ENCODE measurements at regions not wholly inside any gene's neighbourhood (a gene's known extent, or its start where the extent isn't known, plus 50 kb on each side); places are given as distances from the start of the nearest gene placed in this dataset.
"Not testable (repeated sequence)": the region's sequence is repeated elsewhere in the genome, so short reads cannot be mapped to it uniquely, and the experiment has no call there.

GRCh38 chr5:152622628-152623027 lies 217.5 kb upstream of the NMUR2 start:
- no peak for DNase-seq

DNA sequence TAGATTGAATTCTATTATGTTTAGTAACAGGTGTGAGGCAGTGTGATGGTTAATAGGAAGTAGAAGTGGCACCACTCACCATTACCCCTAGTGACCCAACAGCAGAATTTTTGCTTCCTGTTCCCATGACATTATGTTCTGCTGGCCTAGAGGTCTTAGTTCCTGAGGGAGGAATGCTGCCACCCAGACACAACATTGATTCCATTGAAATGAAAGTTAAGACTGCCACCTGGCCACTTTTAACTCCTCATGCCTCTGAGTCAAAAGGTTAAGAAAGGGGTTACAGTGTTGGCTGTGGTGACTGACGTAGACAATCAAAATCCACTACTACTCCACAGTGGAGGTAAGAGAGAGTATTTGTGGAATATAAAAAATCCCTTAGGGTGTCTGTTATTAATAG lies 218.9 kb upstream of the NMUR2 start:
- DNase-seq = no peak

DNA sequence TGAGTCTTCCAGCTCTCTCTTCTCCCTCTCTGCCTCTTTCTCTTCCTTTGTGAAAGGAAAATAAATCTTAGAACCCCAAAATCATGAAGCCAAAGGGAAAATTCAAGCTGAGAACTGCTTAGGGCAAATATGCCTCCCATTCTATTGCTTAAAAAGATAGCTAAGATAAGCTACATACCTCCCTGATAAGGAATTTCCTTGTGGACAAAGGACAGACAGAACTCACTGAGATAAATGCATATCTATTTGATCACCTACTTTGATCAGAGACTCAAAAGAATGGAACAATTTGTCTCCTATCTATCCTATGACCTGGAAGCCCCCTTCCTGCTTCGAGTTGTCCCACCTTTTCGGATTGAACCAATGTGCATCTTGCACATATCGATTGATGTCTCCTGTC lies 220.6 kb upstream of the NMUR2 start:
- DNase-seq = no peak

DNA sequence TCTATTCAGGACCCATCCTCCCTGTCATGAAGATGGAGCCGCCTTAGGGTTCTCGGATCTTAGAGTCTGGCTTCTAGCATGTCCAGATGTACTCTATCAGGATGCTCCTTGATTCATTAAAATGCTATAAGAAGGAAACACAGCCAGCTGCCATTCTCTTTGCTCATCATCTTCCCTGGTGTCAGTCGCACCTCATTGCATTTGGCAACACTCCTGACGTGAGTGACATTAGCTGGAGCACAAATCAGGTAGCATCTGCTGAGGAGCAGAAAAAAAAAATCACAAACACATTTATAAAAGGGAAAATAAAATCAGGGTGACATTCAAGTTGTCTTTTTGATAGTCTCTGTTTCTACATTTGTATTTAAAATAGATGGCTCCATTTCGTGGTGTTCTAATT lies 226.1 kb upstream of the NMUR2 start:
- DNase-seq = no peak

DNA sequence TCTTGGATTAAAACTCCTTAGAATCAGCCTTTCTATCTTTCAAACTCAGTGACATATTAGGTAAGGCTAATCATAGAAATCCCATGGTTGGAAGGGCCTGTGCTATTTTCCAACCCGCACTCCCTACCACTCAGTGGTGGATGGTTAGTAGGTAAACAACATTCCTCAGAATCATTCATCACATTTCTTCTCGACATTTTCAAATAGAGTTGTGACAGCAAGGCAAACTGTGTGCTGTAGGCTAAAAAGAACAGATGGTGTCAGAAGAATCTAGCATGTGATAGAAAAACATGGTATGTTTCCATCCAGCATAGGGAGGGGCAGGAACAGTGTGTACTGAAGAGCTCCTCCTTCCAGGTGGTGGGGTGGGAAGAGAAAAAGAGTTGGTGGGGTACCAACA lies 227.3 kb upstream of the NMUR2 start:
- DNase-seq = no peak

- no peak for DNase-seq
Measured at GRCh38 chr5:152634586-152634985, 229.5 kb upstream of the NMUR2 start.

DNA sequence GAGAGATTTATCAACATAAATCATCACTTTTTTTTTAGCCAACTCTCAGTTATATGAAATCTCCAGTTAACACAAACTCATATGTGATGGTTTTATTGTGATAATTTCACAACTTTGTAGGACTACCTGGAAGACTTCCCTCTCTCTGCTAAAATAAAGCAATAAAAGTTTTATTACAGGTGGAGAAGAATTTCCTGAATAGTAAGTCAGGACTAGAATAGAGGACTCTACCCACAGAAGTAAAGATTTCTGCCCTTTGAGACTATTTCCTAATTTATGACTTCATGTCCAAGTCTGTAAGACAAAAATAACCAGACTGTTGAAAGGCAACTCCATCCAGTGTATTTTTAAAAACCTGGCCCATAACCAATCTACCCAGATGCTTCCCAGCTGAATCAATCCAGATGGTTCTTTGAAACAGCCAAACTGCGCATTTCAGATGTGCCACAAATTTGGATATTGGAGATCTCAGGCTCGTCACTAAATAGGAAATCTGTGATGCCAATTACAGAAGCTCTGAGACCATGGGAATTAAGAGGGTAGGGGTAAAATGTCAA lies 234.0 kb upstream of the NMUR2 start:
- no peak for DNase-seq

DNA sequence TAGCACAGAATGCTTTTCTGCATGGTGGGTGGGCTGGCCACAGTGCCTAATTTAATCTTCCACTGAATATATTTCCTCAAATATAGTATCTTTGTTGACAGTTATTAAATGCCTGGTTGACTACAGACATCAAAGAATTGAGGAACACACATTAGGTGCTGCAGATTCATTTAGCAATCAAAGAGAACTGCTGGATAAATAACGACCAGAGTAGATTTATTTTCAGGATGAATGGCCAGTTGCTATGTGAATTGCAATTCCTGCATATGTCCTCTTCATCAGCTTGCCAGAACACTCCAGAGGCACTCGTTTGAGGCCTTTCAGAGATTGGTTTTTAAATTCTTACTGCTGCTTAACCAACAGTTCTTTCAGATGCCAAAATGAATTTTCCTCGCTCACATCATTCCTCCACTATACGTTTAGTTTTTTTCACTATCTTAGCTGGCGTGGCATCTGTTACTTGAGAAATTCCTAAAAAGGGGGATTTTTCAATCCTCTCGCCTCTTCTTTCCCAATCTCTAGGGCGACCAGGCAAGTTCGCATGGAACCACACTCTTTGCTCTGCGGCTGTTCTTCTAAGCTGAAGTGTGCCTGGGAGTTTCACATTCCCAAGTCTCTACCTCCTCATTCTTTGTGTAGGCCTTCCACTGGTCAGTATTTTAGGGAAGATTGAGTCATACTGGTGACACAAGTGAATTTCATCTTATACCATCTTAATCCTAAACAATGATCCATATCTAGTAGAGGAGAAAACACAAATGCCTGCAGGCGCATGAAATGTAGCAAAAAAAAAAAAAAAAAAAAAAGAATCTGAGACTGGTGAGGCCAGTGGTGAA lies 237.1 kb upstream of the NMUR2 start:
- no peak for DNase-seq

DNA sequence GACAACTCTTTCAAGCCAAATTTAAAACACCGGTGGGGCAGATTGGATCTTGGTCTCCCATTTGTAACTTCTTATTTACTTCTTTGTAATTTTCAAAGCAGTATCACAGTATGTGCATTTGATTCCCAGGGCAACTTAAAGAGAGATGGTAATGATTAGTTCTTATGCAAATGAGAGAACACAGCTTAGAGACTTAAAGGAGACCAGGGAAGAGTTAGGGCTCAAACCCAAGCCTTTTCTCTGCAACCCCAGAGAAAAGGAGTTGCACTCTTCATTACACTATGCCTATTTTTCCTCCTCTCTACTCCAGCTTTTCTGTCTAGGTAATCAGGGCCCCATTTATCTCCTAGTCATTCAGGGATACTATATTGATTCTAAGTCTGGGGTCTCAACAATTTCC lies 237.8 kb upstream of the NMUR2 start:
- no peak for DNase-seq

DNA sequence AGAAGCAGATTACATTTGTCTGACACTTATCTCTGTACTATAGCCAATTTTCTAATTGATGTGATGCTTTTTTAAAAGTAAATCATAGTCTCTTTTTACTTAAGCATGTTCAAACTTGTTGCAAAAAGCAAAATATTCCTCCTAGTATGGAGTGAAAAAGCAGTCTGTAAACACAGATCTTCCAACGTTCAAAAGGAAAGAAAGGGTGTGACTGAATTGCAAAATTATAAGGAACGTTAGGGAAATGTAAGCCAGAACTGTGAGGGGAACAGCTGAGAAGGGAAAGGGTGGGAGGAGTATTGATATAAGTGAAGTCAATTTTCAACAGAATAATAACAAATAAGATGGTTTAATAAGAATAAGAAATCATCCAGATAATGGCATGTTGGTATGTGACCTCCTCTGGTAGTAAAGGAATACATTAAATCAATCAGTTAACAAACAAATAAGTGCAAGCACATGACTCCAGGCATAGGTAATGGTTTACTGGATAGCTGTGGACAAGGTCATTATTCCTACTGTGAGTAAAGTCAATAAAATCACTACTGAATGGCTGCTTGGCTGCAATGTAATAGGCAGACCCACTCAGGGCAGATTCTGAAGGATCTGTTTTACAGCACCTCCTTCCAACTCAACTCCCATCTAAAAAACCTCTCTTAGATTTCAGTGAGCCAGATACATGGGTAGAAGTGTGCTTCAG lies 239.1 kb upstream of the NMUR2 start:
- DNase-seq = no peak

- DNase-seq = no peak
Measured at GRCh38 chr5:152649609-152650008, 244.5 kb upstream of the NMUR2 start.

DNA sequence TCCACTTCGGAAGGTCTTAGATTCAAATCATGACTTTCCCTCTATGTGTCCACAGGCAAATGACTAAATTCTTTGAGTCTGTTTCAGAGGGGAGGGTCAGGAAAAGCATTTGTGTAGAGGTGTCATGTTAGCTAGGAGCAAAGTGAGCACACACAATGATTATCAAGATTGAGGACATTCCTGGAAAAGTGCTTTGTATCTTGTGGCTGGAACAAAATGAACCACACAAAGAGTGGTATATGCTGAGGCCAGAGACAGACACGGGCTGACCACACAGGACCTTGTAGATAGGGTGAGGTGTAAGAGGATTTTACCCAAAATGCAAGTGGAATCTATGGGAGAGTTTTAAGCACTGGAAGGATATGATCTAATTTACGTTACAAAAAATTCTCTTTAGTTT lies 245.3 kb upstream of the NMUR2 start:
- DNase-seq = no peak

DNA sequence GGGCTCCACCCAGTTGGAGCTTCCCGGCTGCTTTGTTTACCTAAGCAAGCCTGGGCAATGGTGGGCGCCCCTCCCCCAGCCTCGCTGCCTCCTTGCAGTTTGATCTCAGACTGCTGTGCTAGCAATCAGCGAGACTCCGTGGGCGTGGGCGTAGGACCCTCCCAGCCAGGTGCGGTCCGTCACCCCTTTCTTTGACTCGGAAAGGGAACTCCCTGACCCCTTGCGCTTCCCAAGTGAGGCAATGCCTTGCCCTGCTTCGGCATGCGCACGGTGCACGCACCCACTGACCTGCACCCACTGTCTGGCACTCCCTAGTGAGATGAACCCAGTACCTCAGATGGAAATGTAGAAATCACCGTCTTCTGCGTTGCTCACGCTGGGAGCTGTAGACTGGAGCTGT lies 254.4 kb upstream of the NMUR2 start:
- DNase-seq = not testable (repeated sequence)

DNA sequence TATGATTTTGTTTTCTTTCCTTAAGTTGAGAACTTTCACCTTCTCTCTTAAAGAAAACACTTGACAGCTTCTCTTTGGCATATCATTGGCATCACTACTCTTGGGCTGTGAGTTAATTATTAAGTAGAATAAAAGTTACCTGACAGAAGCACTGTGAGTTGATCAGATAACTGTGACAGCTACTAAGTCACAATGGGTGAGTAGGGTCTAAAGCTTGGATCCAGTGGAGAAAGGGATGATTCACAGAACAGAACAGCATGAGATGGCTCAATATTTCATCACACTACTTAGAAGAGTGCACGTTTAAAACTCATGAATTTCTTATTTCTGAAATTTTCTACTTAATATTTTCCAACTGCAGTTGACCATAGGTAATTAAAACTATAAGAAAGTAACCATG lies 268.5 kb upstream of the NMUR2 start:
- DNase-seq = no peak

DNA sequence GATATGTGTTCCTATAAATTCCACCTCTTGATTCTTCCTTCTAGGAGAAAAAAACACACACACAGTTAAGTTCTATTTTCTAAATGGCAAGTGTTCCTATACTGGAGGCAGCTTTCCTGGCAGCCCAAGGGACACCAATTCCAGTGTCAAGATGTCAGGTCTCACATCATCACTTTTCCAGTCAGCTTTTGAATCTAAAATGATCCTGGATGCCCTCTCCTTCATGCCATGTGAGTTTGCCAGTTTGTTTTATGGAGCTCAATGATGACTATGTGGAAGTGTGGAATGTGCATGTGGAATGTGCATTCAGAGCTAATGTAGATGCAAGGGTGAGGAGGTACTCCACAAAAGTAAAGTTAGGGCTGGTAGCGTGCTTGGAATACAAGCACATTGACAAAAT lies 269.3 kb upstream of the NMUR2 start:
- DNase-seq = no peak

DNA sequence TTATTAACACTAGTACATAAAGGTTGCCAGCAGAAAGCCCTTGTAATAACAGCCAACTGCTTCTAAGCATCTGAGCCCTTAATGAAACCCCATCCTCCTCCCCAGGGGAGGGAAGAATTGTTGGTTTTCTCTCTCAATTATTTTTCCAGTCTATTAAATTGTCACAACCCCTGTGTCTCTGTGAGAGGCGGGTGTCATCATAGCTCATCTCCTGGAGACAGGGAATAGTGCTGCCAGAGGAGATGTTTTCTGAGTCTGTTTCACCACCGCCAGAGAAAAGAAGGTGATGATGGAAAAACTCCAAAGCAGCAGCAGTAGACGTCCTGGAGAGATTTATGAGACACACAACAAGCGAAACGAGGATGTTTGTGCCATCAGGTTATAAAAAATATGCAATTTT lies 271.1 kb upstream of the NMUR2 start:
- peak in 1 of 2 experiments; percentile 21 for DNase-seq

DNA sequence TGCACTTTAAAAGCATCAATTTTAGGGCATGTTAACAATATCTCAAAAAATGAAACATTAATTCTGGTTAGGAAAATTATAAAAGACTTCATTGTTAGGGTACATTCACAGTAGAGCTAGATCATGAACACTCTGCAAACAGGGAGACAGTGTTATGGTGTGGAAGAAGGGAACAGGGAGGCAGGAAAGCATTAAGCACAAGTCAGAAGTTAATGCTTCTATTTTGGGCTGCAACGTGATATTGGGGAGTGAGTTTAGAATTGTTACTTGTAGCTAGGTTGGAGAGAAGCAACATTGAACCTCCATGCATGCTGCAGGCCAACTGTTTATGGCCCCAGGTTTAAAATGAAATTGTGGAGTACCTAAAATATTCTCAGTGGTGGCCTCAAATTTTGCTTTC lies 278.1 kb upstream of the NMUR2 start:
- no peak for DNase-seq

GRCh38 chr5:152686931-152687330 lies 281.9 kb upstream of the NMUR2 start:
- no peak for DNase-seq

GRCh38 chr5:152688561-152689249 lies 283.6 kb upstream of the NMUR2 start:
- DNase-seq = no peak

DNA sequence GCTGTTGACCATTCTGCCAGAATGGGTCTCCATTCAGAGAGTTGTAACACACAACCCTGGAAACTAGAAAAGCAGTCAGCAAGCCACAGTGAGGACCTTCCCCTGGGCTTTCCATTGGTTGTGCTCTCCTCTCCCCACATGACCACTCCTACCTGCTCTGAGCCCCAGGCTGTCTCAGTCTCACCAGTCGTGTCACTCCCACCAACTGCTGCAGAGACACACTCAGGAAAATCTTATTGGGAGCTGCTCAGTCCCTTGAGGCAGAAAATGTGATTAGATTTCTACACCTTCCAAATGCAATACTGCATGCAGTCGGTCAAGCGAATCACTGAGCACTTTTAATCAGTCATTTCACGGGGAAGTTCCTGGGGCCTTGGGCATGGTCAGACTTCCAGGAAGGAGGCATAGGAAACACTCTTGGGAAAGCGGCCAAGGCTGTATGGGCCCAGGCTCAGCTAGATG lies 284.2 kb upstream of the NMUR2 start:
- DNase-seq = no peak

GRCh38 chr5:152694231-152694630 lies 289.2 kb upstream of the NMUR2 start:
- DNase-seq = no peak

DNA sequence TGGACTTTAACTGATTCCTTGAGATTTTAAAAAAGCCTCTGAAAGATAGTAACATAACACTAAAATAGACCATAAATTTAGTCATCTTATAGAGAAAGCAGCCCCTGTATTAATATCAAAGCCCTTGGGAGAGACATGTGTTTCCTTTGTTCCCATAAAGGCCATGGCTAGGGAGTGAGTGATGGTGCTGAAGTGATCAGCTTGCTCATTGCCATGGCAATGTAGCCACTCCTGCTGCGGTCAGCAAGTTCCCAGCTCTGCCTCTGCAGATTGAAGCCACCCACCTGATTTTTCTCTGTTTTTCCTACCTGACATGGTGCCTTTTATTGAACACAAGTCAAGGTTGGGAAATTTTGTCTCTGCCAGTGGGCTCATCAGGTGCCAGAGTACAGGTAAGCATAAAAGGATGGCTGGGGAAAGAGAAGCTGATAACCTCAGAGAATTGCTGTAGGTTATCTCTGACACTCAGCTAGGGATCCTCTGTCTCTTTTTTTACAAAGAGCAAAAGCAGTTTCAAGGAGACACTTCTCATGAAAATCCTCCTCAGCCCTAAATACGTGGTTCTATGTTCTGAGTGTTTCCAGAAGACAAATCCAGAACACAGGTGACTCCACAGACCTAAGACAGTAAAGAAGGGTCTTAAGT lies 296.3 kb upstream of the NMUR2 start:
- no peak for DNase-seq

- no peak for DNase-seq
Measured at GRCh38 chr5:152704286-152704685, 299.2 kb upstream of the NMUR2 start.
